ENCODE measurements at regions not wholly inside any gene's neighbourhood (a gene's known extent, or its start where the extent isn't known, plus 50 kb on each side); places are given as distances from the start of the nearest gene placed in this dataset.

- H3K27ac Mint-ChIP-seq (ENCODE audit: unreplicated experiment), result no peak overlapping the region
- H3K4me3 Mint-ChIP-seq (ENCODE audit: unreplicated experiment), result no peak overlapping the region
- H3K4me1 Mint-ChIP-seq (ENCODE audit: low read depth, unreplicated experiment), result no peaks in the 10 kb centered on the region
- no peak for TF ChIP-seq CTCF (IDR thresholded peaks at IDR 0.05; ENCODE audit: partially characterized antibody, unreplicated experiment)
- DNase-seq, result no peak
- no peaks in the 10 kb centered on the region for H3K9me3 Mint-ChIP-seq (ENCODE audit: unreplicated experiment)
- H3K27me3 Mint-ChIP-seq (ENCODE audit: unreplicated experiment), result peaks cover 2% of the 10 kb centered on the region
- H3K36me3 Mint-ChIP-seq (ENCODE audit: unreplicated experiment), result no peaks in the 10 kb centered on the region
Observed at GRCh38 chr2:237219826-237220225, 134.1 kb downstream of the COPS8 start.

GRCh38 chr2:237221443-237221842, 135.8 kb downstream of the COPS8 start:
- no peaks in the 10 kb centered on the region for H3K36me3 Mint-ChIP-seq (ENCODE audit: unreplicated experiment)
- no peak overlapping the region for H3K4me3 Mint-ChIP-seq (ENCODE audit: unreplicated experiment)
- no peak for TF ChIP-seq CTCF (IDR thresholded peaks at IDR 0.05; ENCODE audit: partially characterized antibody, unreplicated experiment)
- no peak overlapping the region for H3K27ac Mint-ChIP-seq (ENCODE audit: unreplicated experiment)
- H3K4me1 Mint-ChIP-seq (ENCODE audit: low read depth, unreplicated experiment), result no peaks in the 10 kb centered on the region
- no peaks in the 10 kb centered on the region for H3K9me3 Mint-ChIP-seq (ENCODE audit: unreplicated experiment)
- peaks cover 2% of the 10 kb centered on the region for H3K27me3 Mint-ChIP-seq (ENCODE audit: unreplicated experiment)
- DNase-seq, result no peak

GRCh38 chr2:237222178-237222577, 136.5 kb downstream of the COPS8 start:
- no peak overlapping the region for H3K27ac Mint-ChIP-seq (ENCODE audit: unreplicated experiment)
- TF ChIP-seq CTCF (IDR thresholded peaks at IDR 0.05; ENCODE audit: partially characterized antibody, unreplicated experiment), result no peak
- no peaks in the 10 kb centered on the region for H3K9me3 Mint-ChIP-seq (ENCODE audit: unreplicated experiment)
- H3K4me3 Mint-ChIP-seq (ENCODE audit: unreplicated experiment), result no peak overlapping the region
- no peaks in the 10 kb centered on the region for H3K4me1 Mint-ChIP-seq (ENCODE audit: low read depth, unreplicated experiment)
- no peak for DNase-seq
- no peaks in the 10 kb centered on the region for H3K36me3 Mint-ChIP-seq (ENCODE audit: unreplicated experiment)
- H3K27me3 Mint-ChIP-seq (ENCODE audit: unreplicated experiment), result no peaks in the 10 kb centered on the region

- Mint-ChIP-seq H3K36me3 (ENCODE audit: unreplicated experiment) (no peaks in the 10 kb centered on the region), H3K9me3 (ENCODE audit: unreplicated experiment) (no peaks in the 10 kb centered on the region), H3K4me3 (ENCODE audit: unreplicated experiment) (no peak overlapping the region), H3K4me1 (ENCODE audit: low read depth, unreplicated experiment) (no peaks in the 10 kb centered on the region), H3K27me3 (ENCODE audit: unreplicated experiment) (no peaks in the 10 kb centered on the region), H3K27ac (ENCODE audit: unreplicated experiment) (no peak overlapping the region)
- no peak for DNase-seq
- no peak for TF ChIP-seq CTCF (IDR thresholded peaks at IDR 0.05; ENCODE audit: partially characterized antibody, unreplicated experiment)
Observed at GRCh38 chr2:237222601-237223041, 136.9 kb downstream of the COPS8 start.

GRCh38 chr2:237223201-237223861, 137.6 kb downstream of the COPS8 start:
- TF ChIP-seq CTCF (IDR thresholded peaks at IDR 0.05; ENCODE audit: partially characterized antibody, unreplicated experiment), result no peak
- H3K4me1 Mint-ChIP-seq (ENCODE audit: low read depth, unreplicated experiment), result no peaks in the 10 kb centered on the region
- no peaks in the 10 kb centered on the region for H3K27me3 Mint-ChIP-seq (ENCODE audit: unreplicated experiment)
- DNase-seq, result no peak
- no peak overlapping the region for H3K27ac Mint-ChIP-seq (ENCODE audit: unreplicated experiment)
- no peak overlapping the region for H3K4me3 Mint-ChIP-seq (ENCODE audit: unreplicated experiment)
- H3K36me3 Mint-ChIP-seq (ENCODE audit: unreplicated experiment), result no peaks in the 10 kb centered on the region
- H3K9me3 Mint-ChIP-seq (ENCODE audit: unreplicated experiment), result no peaks in the 10 kb centered on the region

All from glutamatergic neuron (in vitro differentiated cells).